BLaER1 (cell line): ENCODE measurements at regions not wholly inside any gene's neighbourhood (a gene's known extent, or its start where the extent isn't known, plus 50 kb on each side); places are given as distances from the start of the nearest gene placed in this dataset.

Source experiments
- H3K27ac ChIP-seq: shearing (Covaris generic); formaldehyde crosslinking; 2 replicates; pipeline ENCODE4 v1.8.1; 2022
- H3K27me3 ChIP-seq: shearing (Covaris generic); formaldehyde crosslinking; 2 replicates; pipeline ENCODE4 v1.8.1; 2022
- H3K36me3 ChIP-seq: shearing (Covaris generic); formaldehyde crosslinking; 2 replicates; pipeline ENCODE4 v1.8.1; 2022
- H3K4me1 ChIP-seq: shearing (Covaris generic); formaldehyde crosslinking; 2 replicates; pipeline ENCODE4 v1.8.1; 2022
- H3K4me2 ChIP-seq: shearing (Covaris generic); formaldehyde crosslinking; 2 replicates; pipeline ENCODE4 v1.8.1; 2022
- H3K4me3 ChIP-seq: shearing (Covaris generic); formaldehyde crosslinking; 2 replicates; pipeline ENCODE4 v1.8.1; 2022
- H3K9ac ChIP-seq: shearing (Covaris generic); formaldehyde crosslinking; 2 replicates; pipeline ENCODE4 v1.8.1; 2022
- H3K9me3 ChIP-seq: shearing (Covaris generic); formaldehyde crosslinking; 2 replicates; pipeline ENCODE4 v1.8.1; 2022
- H4K20me1 ChIP-seq: shearing (Covaris generic); formaldehyde crosslinking; 2 replicates; pipeline ENCODE4 v1.8.1; 2022
- Cebpa-rat ChIP-seq: shearing (Covaris generic); IDR thresholded peaks from 2 replicates; pipeline ENCODE4 v1.8.1; 2022

DNA sequence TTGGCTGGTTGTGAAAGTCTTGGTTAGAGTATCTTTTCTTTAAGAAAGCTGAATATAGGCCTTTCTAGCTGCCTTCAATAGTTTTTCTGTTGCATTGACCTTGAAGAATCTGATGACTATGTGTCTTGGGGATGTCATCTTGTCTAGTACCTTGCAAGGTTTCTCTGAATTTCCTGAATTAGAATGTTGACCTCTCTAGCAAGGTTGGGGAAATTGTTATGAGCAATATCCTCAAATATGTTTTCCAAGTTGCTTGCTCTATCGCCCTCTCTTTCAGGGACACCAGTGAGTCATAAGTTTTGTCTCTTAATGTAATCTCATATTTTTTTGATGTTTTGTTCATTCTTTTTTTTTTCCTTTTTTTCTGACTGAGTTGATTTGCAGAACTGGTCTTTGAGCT, 194.7 kb downstream of the RAB28 start:
- H3K9ac ChIP-seq = no peak overlapping the region
- no peaks in the 10 kb centered on the region for H3K9me3 ChIP-seq
- no peak overlapping the region for H3K27ac ChIP-seq
- no peak for TF ChIP-seq Cebpa-rat
- H3K27me3 ChIP-seq = no peaks in the 10 kb centered on the region
- H3K4me1 ChIP-seq = 0 out of 2 replicates have a peak, but pooled peaks cover 5% of the 10 kb centered on the region
- no peak overlapping the region for H3K4me2 ChIP-seq
- no peaks in the 10 kb centered on the region for H4K20me1 ChIP-seq
- H3K36me3 ChIP-seq = no peaks in the 10 kb centered on the region
- H3K4me3 ChIP-seq = no peak overlapping the region

DNA sequence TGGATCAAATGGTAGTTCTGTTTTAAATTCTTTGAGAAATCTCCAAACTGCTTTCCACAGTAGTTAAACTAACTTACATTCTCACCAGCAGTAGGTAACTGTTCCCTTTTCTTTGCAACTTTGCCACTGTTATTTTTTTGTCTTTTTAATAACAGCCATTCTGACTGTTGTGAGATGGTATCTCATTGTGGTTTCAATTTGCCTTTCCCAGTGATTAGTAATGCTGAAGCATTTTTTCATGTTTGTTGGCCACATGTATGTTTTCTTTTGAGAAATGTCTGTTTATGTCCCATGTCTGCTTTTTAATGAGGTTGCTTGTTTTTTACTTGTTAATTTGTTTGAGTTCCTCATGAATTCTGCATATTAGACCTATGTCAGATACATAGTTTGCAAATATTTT, 198.8 kb downstream of the RAB28 start:
- no peak overlapping the region for H3K4me2 ChIP-seq

DNA sequence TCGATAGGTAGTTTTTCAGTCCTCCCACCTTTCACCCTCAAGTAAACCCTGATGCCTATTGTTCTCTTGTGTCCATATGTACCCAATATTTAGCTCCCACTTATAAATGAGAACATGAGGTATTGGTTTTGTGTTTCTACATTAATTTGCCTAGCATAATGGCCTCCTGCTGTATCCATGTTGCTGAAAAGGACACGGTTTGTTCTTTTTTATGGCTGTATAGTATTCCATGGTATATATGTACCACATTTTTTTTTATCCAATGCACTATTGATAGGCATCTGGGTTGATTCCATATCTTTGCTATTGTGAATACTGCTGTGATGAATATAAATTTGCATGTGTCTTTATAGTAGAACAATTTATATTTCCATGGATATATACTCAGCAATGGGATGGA, 199.2 kb downstream of the RAB28 start:
- Histone ChIP-seq H3K9ac (no peak overlapping the region), H3K27me3 (no peaks in the 10 kb centered on the region), H4K20me1 (no peaks in the 10 kb centered on the region), H3K4me3 (no peak overlapping the region), H3K4me1 (no peaks in the 10 kb centered on the region), H3K27ac (no peak overlapping the region), H3K4me2 (no peak overlapping the region), H3K9me3 (no peaks in the 10 kb centered on the region), H3K36me3 (no peaks in the 10 kb centered on the region)
- TF ChIP-seq Cebpa-rat = no peak

More for the DNA sequence above, 198.8 kb downstream of the RAB28 start:
- no peak for TF ChIP-seq Cebpa-rat
- H3K4me1 ChIP-seq = 0 out of 2 replicates have a peak, but pooled peaks cover 2% of the 10 kb centered on the region
- no peaks in the 10 kb centered on the region for H3K27me3 ChIP-seq
- no peaks in the 10 kb centered on the region for H3K9me3 ChIP-seq
- no peak overlapping the region for H3K27ac ChIP-seq
- H3K4me3 ChIP-seq = no peak overlapping the region
- H4K20me1 ChIP-seq = no peaks in the 10 kb centered on the region
- no peak overlapping the region for H3K9ac ChIP-seq
- H3K36me3 ChIP-seq = no peaks in the 10 kb centered on the region

DNA sequence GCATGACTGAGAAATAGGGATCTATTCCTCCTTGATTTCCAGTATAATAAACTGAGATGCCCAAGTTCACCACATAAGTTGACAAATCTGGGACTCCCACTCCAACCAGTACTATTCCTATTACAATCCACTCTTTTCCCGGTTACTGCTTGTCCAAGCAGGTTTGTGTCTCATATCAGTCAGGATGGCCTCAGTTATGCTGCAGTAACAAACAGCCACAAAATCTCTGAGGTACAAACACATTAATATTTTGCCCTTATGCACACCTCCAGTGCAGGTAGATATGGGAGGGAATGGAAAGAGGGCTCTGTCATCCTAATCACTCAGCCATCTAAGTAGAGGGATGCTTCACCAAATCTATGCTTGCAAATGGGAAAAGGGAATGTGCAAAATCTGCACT, 207.8 kb downstream of the RAB28 start:
- Histone ChIP-seq H3K27me3 (no peaks in the 10 kb centered on the region), H4K20me1 (no peaks in the 10 kb centered on the region), H3K9ac (no peak overlapping the region), H3K27ac (no peak overlapping the region), H3K4me2 (no peak overlapping the region), H3K4me1 (no peaks in the 10 kb centered on the region), H3K4me3 (no peak overlapping the region), H3K9me3 (peaks cover 16% of the 10 kb centered on the region), H3K36me3 (no peaks in the 10 kb centered on the region)
- TF ChIP-seq Cebpa-rat = no peak

DNA sequence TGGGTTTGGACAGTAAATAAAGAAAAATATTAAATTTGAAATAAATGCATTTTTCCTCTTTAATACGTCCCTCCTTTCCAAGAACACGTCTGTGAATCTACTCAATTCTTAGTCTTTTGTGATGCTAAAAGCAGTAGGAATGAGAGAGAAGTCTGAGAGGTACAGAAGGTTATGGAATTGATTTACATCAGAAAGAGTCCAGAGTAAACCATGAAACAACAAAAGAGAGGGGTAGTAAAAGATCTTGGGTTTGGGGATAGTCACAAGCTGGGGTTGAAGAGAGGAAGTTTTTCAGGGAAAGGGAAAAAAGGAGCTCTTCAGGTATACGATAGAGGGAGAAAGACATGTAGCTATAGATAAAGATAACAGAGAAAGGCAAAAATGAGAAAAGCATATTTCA, 215.4 kb downstream of the RAB28 start:
- Histone ChIP-seq H3K4me3 (no peak overlapping the region), H3K9ac (no peak overlapping the region), H3K4me1 (no peaks in the 10 kb centered on the region), H4K20me1 (no peaks in the 10 kb centered on the region), H3K36me3 (no peaks in the 10 kb centered on the region), H3K9me3 (peaks cover 9% of the 10 kb centered on the region; the same call in 1 of the 2 replicates), H3K27ac (no peak overlapping the region), H3K4me2 (no peak overlapping the region), H3K27me3 (no peaks in the 10 kb centered on the region)
- no peak for TF ChIP-seq Cebpa-rat

DNA sequence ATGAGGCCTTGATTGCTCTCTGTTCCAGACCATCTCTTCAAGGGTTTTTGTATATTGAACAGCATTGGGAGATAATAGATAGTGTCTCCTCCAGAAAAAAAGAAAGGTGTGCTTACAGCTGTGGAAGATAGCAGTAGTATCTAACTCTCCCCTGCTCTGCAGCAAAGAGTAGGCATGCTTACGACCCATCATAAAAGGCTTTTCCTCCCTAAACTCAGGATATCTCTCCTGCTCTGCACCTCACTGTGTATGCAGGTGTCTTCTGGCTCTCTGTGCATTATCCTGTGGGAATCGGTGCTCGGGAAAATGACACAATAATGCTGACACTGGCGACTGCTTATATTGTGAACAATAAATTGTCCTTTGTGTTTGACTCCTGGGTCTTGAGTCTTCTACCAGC, 216.0 kb downstream of the RAB28 start:
- no peaks in the 10 kb centered on the region for H3K4me1 ChIP-seq
- H3K9me3 ChIP-seq = peaks cover 4% of the 10 kb centered on the region; the same call in 1 of the 2 replicates
- no peaks in the 10 kb centered on the region for H3K36me3 ChIP-seq
- H3K27me3 ChIP-seq = no peaks in the 10 kb centered on the region
- H3K4me3 ChIP-seq = no peak overlapping the region
- no peak for TF ChIP-seq Cebpa-rat
- H3K27ac ChIP-seq = no peak overlapping the region
- H3K9ac ChIP-seq = no peak overlapping the region
- no peak overlapping the region for H3K4me2 ChIP-seq
- no peaks in the 10 kb centered on the region for H4K20me1 ChIP-seq

DNA sequence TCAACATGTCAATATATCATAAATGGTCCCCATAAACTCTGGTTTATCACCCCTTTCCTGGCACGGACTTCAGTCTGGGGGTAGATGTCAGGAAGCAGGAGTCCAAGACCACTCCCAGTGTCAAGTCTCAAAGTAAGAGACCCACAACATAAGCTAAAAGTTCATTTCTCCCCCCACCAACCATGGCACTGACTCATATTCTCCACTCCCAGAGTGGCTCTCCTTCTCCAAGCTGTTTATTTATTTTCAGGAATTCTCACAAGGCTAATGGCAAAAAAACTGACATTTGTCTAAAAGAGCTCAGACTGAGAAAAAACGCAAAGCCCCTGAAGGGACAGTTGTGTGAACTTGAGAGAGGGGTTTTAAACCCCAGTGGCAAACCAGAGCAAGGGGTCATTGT, 217.0 kb downstream of the RAB28 start:
- no peak overlapping the region for H3K4me3 ChIP-seq
- H3K4me1 ChIP-seq = no peaks in the 10 kb centered on the region
- no peak overlapping the region for H3K4me2 ChIP-seq
- H3K27ac ChIP-seq = no peak overlapping the region
- TF ChIP-seq Cebpa-rat = no peak
- H3K36me3 ChIP-seq = no peaks in the 10 kb centered on the region
- no peaks in the 10 kb centered on the region for H3K9me3 ChIP-seq
- H3K9ac ChIP-seq = no peak overlapping the region
- H3K27me3 ChIP-seq = no peaks in the 10 kb centered on the region
- H4K20me1 ChIP-seq = no peaks in the 10 kb centered on the region

DNA sequence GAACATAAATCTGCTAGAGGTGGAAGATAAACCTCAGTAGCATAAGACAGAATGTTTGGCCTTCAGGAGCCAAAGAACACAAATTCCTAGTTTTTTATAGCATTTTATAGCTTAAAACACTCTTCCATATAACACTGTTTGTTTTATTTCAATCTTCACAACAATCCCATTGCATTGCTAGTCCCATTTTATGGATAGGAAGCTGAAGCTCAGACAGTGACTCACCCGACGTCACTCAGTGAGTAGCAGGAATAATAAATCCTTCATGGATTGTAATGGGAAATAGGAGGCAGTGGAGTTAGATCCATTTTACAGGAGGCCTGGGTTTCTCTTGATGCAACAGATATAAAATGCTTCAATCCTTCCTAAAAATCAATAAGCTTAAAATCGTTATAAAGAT, 217.5 kb downstream of the RAB28 start:
- Histone ChIP-seq H3K4me3 (no peak overlapping the region), H4K20me1 (no peaks in the 10 kb centered on the region), H3K27ac (no peak overlapping the region), H3K9me3 (no peaks in the 10 kb centered on the region), H3K9ac (no peak overlapping the region), H3K4me2 (no peak overlapping the region), H3K4me1 (no peaks in the 10 kb centered on the region), H3K27me3 (no peaks in the 10 kb centered on the region), H3K36me3 (no peaks in the 10 kb centered on the region)
- TF ChIP-seq Cebpa-rat = no peak

DNA sequence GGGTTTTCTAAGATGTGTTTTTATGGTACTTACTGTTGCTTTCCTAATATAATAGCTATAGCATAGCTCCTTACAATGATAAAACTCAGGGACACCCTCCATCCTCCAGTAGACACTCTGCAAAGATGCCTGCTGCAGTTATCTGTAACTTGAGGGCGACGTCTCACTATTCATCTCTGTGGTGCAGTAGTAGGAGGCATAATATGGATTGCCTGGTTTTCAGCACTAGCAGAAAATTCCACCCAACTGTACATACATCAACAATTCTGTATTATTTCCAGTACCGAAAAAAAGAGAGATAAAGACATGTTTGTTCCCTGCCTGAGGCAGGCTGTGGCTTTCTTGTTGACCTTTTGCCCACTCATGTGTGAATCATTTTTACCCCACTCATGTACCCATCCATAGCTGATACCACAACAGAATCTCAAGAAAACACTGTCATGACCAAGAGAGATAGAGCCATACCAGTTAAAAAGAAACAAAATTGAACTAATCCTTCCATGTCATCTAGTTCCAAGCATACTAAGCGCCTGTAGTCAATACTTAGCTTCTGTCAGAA, 220.1 kb downstream of the RAB28 start:
- Histone ChIP-seq H3K27ac (no peak overlapping the region), H3K4me2 (no peak overlapping the region), H3K4me1 (no peaks in the 10 kb centered on the region), H3K9me3 (no peaks in the 10 kb centered on the region), H3K9ac (no peak overlapping the region), H3K36me3 (no peaks in the 10 kb centered on the region), H4K20me1 (no peaks in the 10 kb centered on the region), H3K27me3 (no peaks in the 10 kb centered on the region), H3K4me3 (no peak overlapping the region)
- no peak for TF ChIP-seq Cebpa-rat

DNA sequence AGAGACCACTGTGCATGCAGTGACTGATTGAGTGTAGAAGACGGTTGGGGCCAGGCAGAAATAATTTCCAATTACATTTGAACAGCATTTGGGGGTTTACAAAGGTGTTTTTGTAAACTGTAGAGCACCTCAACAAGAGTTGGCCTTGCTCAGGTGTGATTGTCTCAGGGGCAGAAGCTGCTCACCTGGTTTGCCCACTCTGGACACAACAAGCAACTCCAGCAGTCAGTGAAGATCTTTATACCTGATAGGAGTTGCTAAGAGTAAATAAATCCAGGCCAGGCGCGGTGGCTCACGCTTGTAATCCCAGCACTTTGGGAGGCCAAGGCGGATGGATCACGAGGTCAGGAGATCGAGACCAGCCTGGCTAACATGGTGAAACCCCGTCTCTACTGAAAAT, 221.3 kb downstream of the RAB28 start:
- H3K4me1 ChIP-seq = no peaks in the 10 kb centered on the region
- H3K9me3 ChIP-seq = no peaks in the 10 kb centered on the region
- no peak overlapping the region for H3K4me3 ChIP-seq
- no peaks in the 10 kb centered on the region for H4K20me1 ChIP-seq
- TF ChIP-seq Cebpa-rat = no peak
- H3K36me3 ChIP-seq = no peaks in the 10 kb centered on the region
- no peak overlapping the region for H3K9ac ChIP-seq
- H3K4me2 ChIP-seq = no peak overlapping the region
- H3K27ac ChIP-seq = no peak overlapping the region
- no peaks in the 10 kb centered on the region for H3K27me3 ChIP-seq
